ENCODE measurements at regions not wholly inside any gene's neighbourhood (a gene's known extent, or its start where the extent isn't known, plus 50 kb on each side); places are given as distances from the start of the nearest gene placed in this dataset.

DNA sequence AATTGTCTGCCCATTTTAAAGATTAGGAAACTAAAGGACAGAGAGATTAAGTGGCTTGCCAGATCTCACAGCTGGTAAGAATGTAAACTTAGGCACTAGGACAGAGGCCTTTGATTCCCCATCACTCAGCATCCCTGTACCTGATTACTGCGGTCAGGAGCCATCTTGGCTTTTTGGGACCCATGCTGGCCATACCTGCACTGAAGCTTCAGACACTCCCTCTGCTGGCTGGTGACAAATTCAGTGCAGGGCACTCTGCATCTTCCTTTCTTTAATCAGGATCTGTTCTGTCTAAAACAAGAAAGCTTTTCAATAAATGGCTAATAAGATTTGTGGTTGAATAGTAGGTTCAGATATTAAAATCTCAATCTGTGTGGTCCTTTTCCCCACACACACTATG lies 215.5 kb upstream of the RORB start:
- TF ChIP-seq, protein P1, sequence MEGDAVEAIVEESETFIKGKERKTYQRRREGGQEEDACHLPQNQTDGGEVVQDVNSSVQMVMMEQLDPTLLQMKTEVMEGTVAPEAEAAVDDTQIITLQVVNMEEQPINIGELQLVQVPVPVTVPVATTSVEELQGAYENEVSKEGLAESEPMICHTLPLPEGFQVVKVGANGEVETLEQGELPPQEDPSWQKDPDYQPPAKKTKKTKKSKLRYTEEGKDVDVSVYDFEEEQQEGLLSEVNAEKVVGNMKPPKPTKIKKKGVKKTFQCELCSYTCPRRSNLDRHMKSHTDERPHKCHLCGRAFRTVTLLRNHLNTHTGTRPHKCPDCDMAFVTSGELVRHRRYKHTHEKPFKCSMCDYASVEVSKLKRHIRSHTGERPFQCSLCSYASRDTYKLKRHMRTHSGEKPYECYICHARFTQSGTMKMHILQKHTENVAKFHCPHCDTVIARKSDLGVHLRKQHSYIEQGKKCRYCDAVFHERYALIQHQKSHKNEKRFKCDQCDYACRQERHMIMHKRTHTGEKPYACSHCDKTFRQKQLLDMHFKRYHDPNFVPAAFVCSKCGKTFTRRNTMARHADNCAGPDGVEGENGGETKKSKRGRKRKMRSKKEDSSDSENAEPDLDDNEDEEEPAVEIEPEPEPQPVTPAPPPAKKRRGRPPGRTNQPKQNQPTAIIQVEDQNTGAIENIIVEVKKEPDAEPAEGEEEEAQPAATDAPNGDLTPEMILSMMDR (IDR thresholded peaks at IDR 0.05; ENCODE audit: unreplicated experiment) = no peak
- Mint-ChIP-seq H3K36me3 (no peaks in the 10 kb centered on the region), H3K9me3 (no peaks in the 10 kb centered on the region), H3K27ac (no peak overlapping the region), H3K4me3 (no peak overlapping the region), H3K27me3 (ENCODE audit: low read depth) (peaks cover 2% of the 10 kb centered on the region), H3K4me1 (peaks cover 3% of the 10 kb centered on the region)
- DNase-seq (ENCODE audit: low spot score in 2 of 2, unreplicated experiment in 2 of 2) = no peak

DNA sequence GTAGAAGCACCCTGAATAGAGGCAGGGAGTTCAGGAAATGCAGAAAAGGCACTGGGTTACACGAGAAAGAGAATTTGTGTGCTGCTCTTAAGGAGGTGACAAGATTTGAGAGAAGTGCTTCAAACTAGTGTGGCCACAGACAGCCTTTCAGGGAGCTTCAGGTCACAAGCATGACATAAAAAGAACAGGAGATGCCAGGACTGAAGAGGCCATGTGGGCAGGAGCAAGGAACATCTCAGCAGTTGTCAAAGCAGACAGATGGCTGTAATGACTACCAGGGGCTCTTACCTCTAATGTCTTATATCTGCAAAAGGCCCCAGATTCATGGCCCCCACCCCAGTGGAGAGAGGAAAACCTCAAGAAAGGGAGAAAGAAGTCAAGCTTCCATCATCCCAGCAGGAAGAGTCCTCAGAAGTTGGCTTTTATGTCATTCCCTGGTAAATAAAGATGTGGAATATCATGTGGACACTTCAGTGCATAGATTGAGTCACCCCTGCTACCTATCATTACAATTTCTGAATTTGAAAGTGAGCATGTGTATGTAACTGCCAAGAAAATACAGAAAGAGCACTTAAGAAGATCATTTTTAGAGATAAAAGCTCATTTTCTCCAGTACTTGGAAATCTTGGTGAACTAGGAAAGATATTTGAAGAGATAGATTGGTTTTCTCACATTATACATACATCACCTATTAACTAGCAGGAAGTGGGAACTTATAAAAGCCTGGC lies 214.4 kb upstream of the RORB start:
- H3K4me3 Mint-ChIP-seq = no peak overlapping the region

DNA sequence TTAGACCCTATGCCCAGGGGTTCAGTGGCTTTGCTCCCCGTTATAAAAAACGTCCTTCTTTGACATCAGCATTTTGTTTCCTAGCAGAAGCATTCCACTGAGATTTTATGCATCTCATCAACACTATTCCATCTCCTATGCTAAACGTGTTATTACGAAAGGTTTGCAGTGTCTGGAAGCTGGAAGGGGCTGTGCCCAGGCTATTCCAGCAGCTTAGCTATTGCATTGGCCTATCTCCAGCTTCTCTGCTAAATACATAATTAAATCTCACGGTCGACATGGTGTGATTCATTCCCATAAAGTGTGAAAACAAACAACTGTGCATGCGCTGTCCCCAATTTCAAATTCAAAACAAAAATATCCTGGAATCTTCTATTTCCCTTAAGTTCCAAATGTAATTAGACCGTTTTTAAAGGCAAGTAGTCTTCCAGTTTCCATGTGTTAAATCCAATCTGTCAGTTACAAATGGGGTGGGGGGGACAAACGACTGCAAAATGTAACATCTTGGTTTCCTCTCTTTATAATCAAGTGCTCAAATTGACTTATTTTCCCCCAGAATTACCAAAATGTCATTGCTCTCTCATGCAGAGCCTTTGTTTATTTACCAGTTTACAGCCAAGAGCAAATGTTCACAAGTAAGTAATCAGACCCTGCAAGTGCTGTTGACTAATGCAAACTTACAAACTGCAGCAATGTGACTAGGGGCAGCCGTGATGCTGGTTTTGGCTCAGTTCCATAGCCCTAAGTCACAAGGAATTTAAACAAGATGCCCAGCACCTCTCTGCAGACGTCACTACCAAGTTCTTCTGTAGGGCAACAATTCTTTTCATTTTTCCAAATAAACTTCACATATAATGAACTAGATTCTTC lies 212.3 kb upstream of the RORB start:
- no peak for DNase-seq (ENCODE audit: low spot score in 2 of 2, unreplicated experiment in 2 of 2)
- no peak overlapping the region for H3K4me3 Mint-ChIP-seq
- TF ChIP-seq, protein P1 (IDR thresholded peaks at IDR 0.05; ENCODE audit: unreplicated experiment) = no peak

More for the DNA sequence above, 214.4 kb upstream of the RORB start:
- no peaks in the 10 kb centered on the region for H3K36me3 Mint-ChIP-seq
- H3K9me3 Mint-ChIP-seq = no peaks in the 10 kb centered on the region
- DNase-seq (ENCODE audit: low spot score in 2 of 2, unreplicated experiment in 2 of 2) = no peak
- TF ChIP-seq, protein P1 (IDR thresholded peaks at IDR 0.05; ENCODE audit: unreplicated experiment) = no peak
- peaks cover 3% of the 10 kb centered on the region for H3K4me1 Mint-ChIP-seq
- H3K27me3 Mint-ChIP-seq (ENCODE audit: low read depth) = peaks cover 2% of the 10 kb centered on the region
- H3K27ac Mint-ChIP-seq = no peak overlapping the region

DNA sequence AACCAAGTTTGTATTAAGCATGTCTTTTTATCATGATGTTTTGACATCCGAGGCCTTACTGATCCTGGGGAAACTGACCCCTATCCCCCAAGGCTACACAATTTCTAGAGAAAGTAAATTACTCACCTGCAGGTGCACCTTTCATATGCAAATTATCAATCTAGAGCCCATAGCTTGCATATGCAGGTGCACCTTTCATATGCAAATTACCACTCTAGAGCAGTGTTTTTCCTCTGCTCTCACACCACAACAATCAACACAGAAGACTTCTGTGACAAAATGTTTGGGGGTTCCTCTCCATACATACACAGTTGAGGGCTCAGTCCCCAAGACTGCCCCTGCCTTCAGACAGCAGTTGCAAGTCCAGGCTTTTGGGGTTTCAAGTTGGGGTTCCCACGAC lies 203.7 kb upstream of the RORB start:
- Mint-ChIP-seq H3K4me1 (no peaks in the 10 kb centered on the region), H3K27me3 (ENCODE audit: low read depth) (no peaks in the 10 kb centered on the region), H3K4me3 (no peak overlapping the region), H3K36me3 (no peaks in the 10 kb centered on the region), H3K27ac (no peak overlapping the region), H3K9me3 (no peaks in the 10 kb centered on the region)
- DNase-seq (ENCODE audit: low spot score in 2 of 2, unreplicated experiment in 2 of 2) = no peak
- TF ChIP-seq, protein P1 (IDR thresholded peaks at IDR 0.05; ENCODE audit: unreplicated experiment) = no peak

More for the DNA sequence above, 212.3 kb upstream of the RORB start:
- Mint-ChIP-seq H3K9me3 (no peaks in the 10 kb centered on the region), H3K36me3 (no peaks in the 10 kb centered on the region), H3K27ac (no peak overlapping the region), H3K4me1 (peaks cover 3% of the 10 kb centered on the region), H3K27me3 (ENCODE audit: low read depth) (peaks cover 2% of the 10 kb centered on the region)

DNA sequence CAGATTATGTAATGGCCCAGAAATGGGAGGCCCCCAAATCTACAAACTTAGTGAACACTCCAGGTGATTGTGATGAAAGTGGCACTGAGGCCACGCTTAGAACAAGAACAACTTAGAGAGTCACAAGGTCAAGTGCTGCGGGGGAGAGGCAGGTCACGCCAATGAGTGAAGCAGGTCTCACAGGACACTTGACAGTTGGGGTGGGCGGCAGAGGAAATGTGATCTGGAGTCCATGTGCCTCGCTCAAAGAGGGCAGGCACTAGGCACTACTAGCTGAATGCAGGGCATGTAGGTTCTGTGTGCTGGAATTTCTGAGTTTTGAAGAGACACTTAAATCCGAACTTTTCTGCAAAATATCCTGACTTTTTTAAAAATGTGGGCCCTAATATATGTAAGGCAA lies 193.2 kb upstream of the RORB start:
- Mint-ChIP-seq H3K36me3 (no peaks in the 10 kb centered on the region), H3K4me3 (no peak overlapping the region), H3K4me1 (peaks cover 3% of the 10 kb centered on the region), H3K27me3 (ENCODE audit: low read depth) (peaks cover 2% of the 10 kb centered on the region), H3K9me3 (no peaks in the 10 kb centered on the region), H3K27ac (no peak overlapping the region)
- TF ChIP-seq, protein P1 (IDR thresholded peaks at IDR 0.05; ENCODE audit: unreplicated experiment) = no peak
- no peak for DNase-seq (ENCODE audit: low spot score in 2 of 2, unreplicated experiment in 2 of 2)
